ENCODE measurements at regions not wholly inside any gene's neighbourhood (a gene's known extent, or its start where the extent isn't known, plus 50 kb on each side); places are given as distances from the start of the nearest gene placed in this dataset.

GRCh38 chrX:122777766-122778165, 406.3 kb upstream of the GRIA3 start:
- no peak for DNase-seq (ENCODE audit: low spot score)

GRCh38 chrX:122783918-122784317, 400.2 kb upstream of the GRIA3 start:
- DNase-seq (ENCODE audit: low spot score) = no peak

GRCh38 chrX:122787231-122787630, 396.8 kb upstream of the GRIA3 start:
- DNase-seq (ENCODE audit: low spot score) = no peak

DNA sequence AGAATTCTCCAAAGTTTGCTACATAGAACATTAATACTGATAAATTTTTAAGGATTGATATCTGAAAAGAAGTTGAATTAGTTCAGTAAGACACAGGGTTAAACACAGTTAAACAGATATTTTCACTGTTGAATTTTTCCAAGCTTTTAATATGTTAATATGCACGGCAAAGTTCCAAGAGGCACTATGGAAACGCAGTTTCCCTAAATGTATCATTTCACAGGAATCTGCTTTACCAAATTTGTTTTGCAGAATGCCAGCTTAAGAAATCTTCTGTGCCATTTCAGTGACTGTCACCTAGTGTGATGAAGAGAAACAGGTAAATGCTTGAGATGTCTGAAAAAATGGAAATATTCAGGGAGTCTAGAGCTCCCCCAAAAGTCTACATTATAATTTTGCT, 395.9 kb upstream of the GRIA3 start:
- no peak for DNase-seq (ENCODE audit: low spot score)

DNA sequence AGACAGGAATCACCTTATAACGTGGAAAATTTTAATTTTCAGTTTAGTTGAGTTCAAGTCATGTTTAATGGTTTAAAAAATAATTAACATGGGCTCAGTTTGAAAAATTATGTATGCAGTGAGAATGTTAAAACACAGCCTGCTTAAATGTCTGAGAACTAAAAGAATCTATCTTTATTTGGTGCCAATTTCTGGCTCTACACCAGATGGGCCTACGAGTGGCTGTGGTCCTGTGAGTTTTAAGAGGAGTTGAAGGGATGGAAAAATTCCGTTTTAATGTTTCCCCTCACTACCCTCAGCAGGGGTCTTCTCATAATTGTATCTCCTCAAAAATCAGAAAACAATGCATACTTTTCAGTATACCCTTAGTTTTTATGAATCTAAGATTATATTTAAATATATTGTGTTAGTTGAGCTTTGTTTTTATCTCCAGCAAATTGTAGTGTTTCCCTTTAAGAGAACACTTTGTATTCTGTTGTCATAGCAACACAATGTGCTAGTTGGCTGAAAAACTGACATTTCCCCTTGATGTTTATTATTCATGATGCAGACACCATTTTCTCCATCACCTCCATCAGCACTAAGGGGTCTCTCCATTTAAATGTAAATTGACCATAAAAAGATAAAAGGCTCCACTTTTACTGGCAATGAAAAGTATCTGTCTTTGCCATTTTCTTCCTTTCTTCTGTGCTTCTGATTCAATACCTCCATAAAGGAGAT, 393.5 kb upstream of the GRIA3 start:
- DNase-seq (ENCODE audit: low spot score) = no peak

- DNase-seq (ENCODE audit: low spot score) = no peak
Observed at GRCh38 chrX:122813876-122814275, 370.2 kb upstream of the GRIA3 start.

DNA sequence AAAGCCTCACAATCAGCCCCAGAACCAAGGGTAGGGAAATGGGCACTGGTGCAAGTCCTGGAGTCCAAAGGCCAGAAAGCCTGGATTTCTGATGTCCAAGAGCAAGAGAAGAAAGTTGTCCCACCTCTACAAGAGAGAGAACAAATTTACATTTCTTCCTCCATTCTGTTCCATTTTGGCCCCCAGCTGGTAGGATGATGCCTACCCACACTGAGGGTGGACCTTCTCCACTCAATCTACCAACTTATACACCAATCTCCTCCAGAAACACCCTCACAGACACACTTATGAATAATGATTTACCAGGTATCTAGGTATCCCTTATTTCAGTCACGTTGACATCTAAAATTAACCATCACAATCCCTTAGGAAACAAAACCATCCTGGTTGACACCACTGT, 367.8 kb upstream of the GRIA3 start:
- no peak for DNase-seq (ENCODE audit: low spot score)

- DNase-seq (ENCODE audit: low spot score) = no peak
Observed at GRCh38 chrX:122817321-122817955, 366.6 kb upstream of the GRIA3 start.

DNA sequence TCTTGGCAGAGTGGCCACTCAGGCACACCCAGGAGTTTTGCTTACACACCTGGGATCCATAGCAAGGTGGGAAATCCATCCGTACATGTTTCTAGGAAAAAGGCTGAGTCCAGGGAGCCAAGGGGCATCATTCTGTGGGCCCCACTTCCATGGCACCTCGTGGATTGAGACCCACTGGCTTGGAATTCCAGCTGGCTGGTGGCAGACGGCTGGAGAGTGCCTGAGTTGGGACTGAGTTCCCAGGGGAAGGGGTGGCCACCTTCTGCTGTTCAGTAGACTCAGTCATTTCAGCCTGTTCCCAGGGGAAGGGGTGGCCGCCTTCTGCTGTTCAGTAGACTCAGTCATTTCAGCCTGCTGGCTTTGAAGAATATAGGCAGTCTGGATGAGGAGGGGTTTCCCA, 366.0 kb upstream of the GRIA3 start:
- no peak for DNase-seq (ENCODE audit: low spot score)

GRCh38 chrX:122833230-122833629, 350.8 kb upstream of the GRIA3 start:
- no peak for DNase-seq (ENCODE audit: low spot score)

GRCh38 chrX:122835886-122836285, 348.2 kb upstream of the GRIA3 start:
- no peak for DNase-seq (ENCODE audit: low spot score)

- DNase-seq (ENCODE audit: low spot score) = no peak
Observed at GRCh38 chrX:122850326-122850725, 333.8 kb upstream of the GRIA3 start.

DNA sequence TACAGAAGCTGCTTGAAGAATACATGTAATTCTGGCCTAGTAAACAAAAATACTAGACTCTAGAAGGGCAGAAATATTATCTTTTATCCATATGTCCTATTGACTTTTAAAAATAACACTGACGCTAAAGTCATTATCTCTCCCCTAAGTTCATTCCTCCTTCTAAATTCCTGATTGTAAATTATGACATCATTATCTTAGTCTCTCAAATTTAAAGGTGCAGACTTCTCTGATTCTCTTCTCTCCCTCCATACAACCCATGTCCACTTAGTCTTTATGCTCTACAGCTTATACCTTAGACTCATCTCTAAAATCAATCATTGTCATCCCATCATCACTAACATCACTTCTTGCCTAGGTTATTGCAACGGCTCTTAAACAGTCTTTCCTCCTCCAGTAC, 327.9 kb upstream of the GRIA3 start:
- no peak for DNase-seq (ENCODE audit: low spot score)

- DNase-seq (ENCODE audit: low spot score) = no peak
Observed at GRCh38 chrX:122857734-122858133, 326.3 kb upstream of the GRIA3 start.

GRCh38 chrX:122863067-122863466, 321.0 kb upstream of the GRIA3 start:
- DNase-seq (ENCODE audit: low spot score) = no peak

DNA sequence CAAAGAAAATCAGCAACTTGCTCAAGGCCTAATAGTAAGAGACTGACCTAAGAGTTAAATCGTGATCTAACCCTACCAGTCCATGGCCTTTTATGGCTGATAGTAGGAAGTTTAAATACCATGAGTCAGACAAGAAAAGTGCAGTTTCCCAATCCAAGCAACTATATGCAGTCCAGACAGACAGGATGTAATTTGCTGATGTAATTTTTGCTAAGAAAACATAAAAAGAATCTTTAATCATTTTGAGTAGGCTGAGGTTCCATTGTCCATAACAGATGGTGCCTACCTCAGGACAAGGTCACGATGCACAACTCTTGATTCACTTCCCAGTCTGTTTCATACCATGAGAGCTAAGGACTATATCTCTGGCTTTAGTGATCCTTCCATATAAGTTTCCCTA, 317.5 kb upstream of the GRIA3 start:
- no peak for DNase-seq (ENCODE audit: low spot score)

DNA sequence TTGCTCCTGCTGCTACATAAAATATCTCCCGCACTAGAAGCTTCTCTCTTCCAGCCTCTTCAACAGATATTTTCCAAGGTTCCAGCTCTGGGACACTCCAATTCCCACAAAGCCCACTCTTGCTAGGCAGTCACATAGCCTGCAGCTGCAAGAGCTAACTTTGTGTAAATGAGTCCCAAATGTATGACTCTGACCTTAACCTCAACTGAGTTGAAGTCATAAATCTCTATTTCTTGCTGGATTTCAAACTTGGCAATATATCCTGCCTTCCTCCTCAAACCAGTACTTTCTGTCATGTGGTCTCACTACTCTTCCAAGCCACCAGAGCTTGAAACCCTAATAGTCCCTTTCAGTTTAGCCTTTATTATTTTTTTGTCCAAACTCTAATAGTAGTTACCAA, 315.4 kb upstream of the GRIA3 start:
- no peak for DNase-seq (ENCODE audit: low spot score)

GRCh38 chrX:122869171-122869570, 314.9 kb upstream of the GRIA3 start:
- DNase-seq (ENCODE audit: low spot score) = no peak

GRCh38 chrX:122878269-122878668, 305.8 kb upstream of the GRIA3 start:
- DNase-seq (ENCODE audit: low spot score) = no peak

DNA sequence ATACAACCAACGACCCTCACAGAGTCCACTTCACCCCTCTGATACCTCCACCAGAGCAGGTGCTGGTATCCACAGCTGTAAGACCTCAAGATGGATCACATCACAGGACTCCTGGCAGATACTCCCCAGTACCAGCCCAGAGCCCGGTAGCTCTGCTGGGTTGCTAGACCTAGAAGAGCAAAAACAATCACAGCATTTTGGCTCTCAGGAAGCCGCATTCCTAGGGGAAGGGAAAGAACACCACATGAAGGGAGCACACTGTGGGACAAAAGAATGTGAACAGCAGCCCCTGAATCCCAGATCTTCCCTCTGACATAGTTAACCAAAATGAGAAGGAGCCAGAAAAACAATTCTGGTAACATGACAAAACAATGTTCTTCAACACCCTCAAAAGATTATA, 303.1 kb upstream of the GRIA3 start:
- no peak for DNase-seq (ENCODE audit: low spot score)

- no peak for DNase-seq (ENCODE audit: low spot score)
Observed at GRCh38 chrX:122890729-122891128, 293.3 kb upstream of the GRIA3 start.

GRCh38 chrX:122906726-122907125, 277.4 kb upstream of the GRIA3 start:
- DNase-seq (ENCODE audit: low spot score) = no peak

- no peak for DNase-seq (ENCODE audit: low spot score)
Observed at GRCh38 chrX:122907375-122907774, 276.7 kb upstream of the GRIA3 start.

- DNase-seq (ENCODE audit: low spot score) = no peak
Observed at GRCh38 chrX:122910697-122911096, 273.4 kb upstream of the GRIA3 start.
